ENCODE measurements at regions not wholly inside any gene's neighbourhood (a gene's known extent, or its start where the extent isn't known, plus 50 kb on each side); places are given as distances from the start of the nearest gene placed in this dataset.

GRCh38 chr3:115533218-115533617, 90.1 kb upstream of the GAP43 start:
- DNase-seq: no peak

DNA sequence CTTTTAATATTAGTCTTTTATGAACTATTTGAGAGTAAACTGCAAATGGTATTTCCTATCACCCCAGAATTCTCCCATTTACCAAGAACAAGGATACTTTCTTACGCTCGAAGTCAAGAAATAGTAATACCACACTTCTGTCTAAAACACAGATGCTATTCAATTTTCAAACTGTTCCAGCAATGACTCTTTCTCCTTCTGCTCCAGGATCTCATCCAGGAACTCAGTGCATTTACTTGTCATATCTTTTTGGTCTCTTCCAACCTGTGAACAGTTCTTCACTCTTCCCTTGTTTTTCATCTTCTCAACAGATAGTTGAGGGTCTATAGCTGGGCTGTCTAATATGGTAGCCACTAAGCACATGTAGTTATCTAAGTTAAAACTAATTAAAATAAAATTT, 87.1 kb upstream of the GAP43 start:
- no peak for DNase-seq

DNA sequence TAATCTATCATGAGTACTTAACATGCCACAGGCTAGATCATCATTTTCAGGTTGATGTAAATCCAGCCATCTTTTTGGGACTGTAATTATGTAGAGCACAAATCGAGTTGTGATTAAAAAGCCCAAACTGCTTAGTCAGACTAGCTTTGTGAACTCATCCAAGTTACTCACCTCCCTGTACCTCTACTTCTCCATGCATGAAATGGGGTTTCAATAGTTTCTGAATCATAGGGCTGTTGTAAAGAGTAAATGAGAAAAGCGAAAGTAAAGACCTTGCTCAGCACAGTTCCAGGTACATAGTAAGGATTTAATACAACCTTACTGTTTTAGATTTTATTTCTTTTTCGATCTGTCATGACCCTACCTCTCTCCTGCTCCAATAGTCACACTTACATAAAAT, 85.6 kb upstream of the GAP43 start:
- no peak for DNase-seq

DNA sequence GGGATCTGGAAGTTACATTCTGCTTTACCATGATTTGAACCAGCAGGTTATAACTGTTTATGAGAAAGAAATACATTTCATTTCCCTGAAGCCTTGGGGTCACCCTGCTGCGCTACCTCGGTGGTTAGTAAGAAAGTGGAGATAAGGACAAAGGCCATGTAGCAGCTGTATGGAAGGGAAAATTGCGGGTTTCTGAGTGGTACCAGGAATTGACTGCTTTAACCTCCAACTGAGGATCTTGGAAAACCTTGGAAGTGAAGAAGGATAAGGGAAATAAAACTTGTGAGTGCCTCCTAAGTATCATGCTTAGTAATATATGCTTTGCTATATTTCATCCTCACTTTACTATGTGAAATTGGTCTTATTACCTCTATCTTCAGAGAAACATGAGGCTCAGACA, 76.1 kb upstream of the GAP43 start:
- DNase-seq: no peak

DNA sequence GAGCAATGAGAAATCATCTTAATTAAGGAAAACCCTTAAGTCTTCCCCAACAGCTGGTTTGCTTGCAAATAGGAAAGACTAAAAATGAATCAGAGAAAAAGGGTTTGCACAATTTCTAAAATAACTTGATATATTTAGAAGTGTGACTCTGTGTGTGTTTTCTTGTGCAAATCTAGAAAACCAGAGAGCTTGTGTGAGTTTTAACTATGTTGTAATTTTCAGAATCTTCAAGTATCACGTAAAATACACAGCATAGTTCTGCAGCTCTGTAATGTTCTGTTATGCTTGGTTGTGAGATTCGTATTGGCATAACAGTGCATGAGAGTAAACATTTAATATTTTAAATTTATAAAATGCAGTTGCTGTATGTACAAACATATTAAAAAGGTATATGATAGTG, 74.7 kb upstream of the GAP43 start:
- no peak for DNase-seq

DNA sequence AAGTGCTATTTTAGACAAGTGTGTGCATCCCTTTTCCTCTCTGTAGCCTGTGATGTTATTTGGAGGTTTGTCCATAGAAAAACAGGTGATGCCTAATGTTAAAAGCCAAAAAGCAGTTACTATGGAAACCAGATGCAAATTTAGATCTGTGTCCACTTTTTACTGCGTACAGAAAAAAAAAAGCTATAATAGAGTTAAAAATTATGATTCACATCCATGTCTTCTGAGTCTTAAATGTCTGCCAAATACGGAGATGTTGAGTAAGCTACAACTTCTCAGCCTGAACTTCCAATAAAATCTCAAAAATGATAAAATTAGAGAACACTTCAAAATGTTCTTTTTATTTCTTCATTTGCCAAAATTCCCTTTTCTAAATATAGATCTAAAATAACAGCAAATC, 74.2 kb upstream of the GAP43 start:
- no peak for DNase-seq

GRCh38 chr3:115550285-115550761, 73.0 kb upstream of the GAP43 start:
- no peak for DNase-seq

- no peak for DNase-seq
These were observed 72.3 kb upstream of the GAP43 start for GRCh38 chr3:115551016-115551415.

GRCh38 chr3:115552007-115552406, 71.3 kb upstream of the GAP43 start:
- no peak for DNase-seq

- DNase-seq: no peak
These were observed 69.4 kb upstream of the GAP43 start for GRCh38 chr3:115553796-115554486.

- no peak for DNase-seq
These were observed 68.9 kb upstream of the GAP43 start for GRCh38 chr3:115554487-115554807.

DNA sequence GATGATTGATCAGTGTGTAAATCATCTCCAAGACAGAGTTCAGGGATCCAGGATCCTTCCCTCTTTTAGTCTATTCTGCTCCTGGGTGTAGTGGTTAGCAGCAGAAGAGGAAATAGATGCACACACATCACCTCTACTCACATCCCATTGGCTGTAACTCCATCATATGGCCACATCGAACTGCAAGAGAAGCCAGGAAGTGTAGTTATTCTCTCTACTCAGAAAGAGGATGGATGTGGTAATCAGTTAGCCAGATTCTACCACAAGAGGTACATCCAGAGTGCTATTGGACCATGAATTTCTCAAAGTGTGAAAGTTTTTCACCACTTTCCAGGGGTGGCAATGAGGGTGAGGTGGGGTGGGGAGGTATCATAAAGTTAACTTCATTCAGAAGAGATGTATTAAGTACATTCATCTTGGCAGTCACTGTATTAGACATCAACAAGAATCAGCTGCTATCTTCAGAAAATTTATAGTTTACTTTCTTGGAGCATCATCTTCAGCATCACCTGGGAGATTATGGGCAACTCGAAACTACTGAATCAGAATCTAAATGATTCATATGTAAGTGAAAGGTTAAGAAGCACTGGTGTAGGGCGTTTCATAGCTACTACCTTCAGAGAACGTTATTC, 60.6 kb upstream of the GAP43 start:
- no peak for DNase-seq

DNA sequence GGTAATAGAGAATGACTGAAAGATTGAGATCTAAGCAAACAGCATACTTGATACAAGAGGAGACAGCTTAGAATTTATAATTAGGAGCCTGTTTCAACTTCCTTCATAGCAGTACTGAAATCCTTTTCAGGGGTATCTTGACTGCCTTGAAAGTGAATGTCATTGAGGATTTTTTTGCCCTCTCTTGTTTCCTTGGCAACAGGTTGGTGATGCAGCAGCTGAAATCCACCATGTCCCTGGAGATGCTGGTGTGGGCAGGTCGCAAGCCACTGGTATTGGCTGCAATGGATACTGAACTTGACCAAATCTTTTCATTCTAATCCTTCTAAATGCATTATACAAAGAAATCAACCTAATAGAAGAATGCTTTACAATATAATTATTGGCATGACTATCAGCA, 59.3 kb upstream of the GAP43 start:
- no peak for DNase-seq

DNA sequence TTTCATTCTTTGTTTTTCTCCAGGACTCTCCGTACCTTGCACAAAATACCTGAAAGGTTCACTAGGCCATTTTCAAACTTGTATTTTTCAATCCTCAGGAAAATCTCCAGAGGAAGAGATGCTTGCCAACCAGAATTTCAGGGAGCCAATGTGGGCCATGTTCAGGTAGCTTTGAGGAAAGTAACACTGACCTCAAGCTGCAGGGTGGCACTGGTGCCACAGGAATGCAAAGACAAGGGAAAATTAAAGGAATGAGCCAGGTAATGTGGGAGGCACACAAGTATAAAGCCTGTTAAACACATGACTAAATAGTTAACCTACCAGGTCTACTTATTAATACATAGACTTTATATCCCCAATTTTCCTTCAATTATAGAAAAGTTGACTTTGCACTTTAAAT, 51.9 kb upstream of the GAP43 start:
- no peak for DNase-seq

Measured in DMS 273 treated with DMSO at 0.1 percent for 48 hours (cell line).